NCI-H1436 (cell line): ENCODE measurements at regions not wholly inside any gene's neighbourhood (a gene's known extent, or its start where the extent isn't known, plus 50 kb on each side); places are given as distances from the start of the nearest gene placed in this dataset.

ENCODE experiments used
- DNase-seq: peaks from one replicate; lab custom pipeline; 2025; lab: John Stamatoyannopoulos, UW

GRCh38 chr6:10305790-10306415, 109.0 kb downstream of the TFAP2A start:
- no peak for DNase-seq

- no peak for DNase-seq
These were observed 111.0 kb downstream of the TFAP2A start for GRCh38 chr6:10303608-10304506.

- no peak for DNase-seq
These were observed 112.2 kb downstream of the TFAP2A start for GRCh38 chr6:10302566-10303235.

GRCh38 chr6:10300071-10300470, 114.8 kb downstream of the TFAP2A start:
- no peak for DNase-seq

- no peak for DNase-seq
These were observed 117.0 kb downstream of the TFAP2A start for GRCh38 chr6:10297832-10298231.

GRCh38 chr6:10278746-10279145, 136.1 kb downstream of the TFAP2A start:
- no peak for DNase-seq

- no peak for DNase-seq
These were observed 138.1 kb downstream of the TFAP2A start for GRCh38 chr6:10276660-10277287.

GRCh38 chr6:10276106-10276505, 138.8 kb downstream of the TFAP2A start:
- no peak for DNase-seq

- DNase-seq, result no peak
These were observed 142.3 kb downstream of the TFAP2A start for GRCh38 chr6:10272591-10272990.

GRCh38 chr6:10271982-10272381, 142.9 kb downstream of the TFAP2A start:
- no peak for DNase-seq

GRCh38 chr6:10269814-10270472, 144.9 kb downstream of the TFAP2A start:
- DNase-seq, result no peak

GRCh38 chr6:10268611-10269310, 146.1 kb downstream of the TFAP2A start:
- DNase-seq, result no peak

- no peak for DNase-seq
These were observed 146.8 kb downstream of the TFAP2A start for GRCh38 chr6:10268111-10268510.

GRCh38 chr6:10266462-10266861, 148.4 kb downstream of the TFAP2A start:
- DNase-seq, result no peak

- DNase-seq, result no peak
These were observed 148.8 kb downstream of the TFAP2A start for GRCh38 chr6:10266061-10266460.

- DNase-seq, result no peak
These were observed 152.4 kb downstream of the TFAP2A start for GRCh38 chr6:10262505-10262904.

GRCh38 chr6:10259671-10260070, 155.2 kb downstream of the TFAP2A start:
- DNase-seq, result no peak

GRCh38 chr6:10258341-10258740, 156.5 kb downstream of the TFAP2A start:
- DNase-seq, result no peak

- DNase-seq, result no peak
These were observed 158.7 kb downstream of the TFAP2A start for GRCh38 chr6:10256113-10256690.

- DNase-seq, result no peak
These were observed 164.1 kb downstream of the TFAP2A start for GRCh38 chr6:10250655-10251220.
